GM18499 (cell line): ENCODE measurements at regions not wholly inside any gene's neighbourhood (a gene's known extent, or its start where the extent isn't known, plus 50 kb on each side); places are given as distances from the start of the nearest gene placed in this dataset.
"Not testable (repeated sequence)": the region's sequence is repeated elsewhere in the genome, so short reads cannot be mapped to it uniquely, and the experiment has no call there.

Source experiments
- ATAC-seq: cut with Tn5 transposase; IDR thresholded peaks from one replicate; pipeline ENCODE4 v1.9.1; 2021; ENCODE audit warnings: moderate number of reproducible peaks; ENCODE audit not compliant: insufficient read depth, unreplicated experiment

DNA sequence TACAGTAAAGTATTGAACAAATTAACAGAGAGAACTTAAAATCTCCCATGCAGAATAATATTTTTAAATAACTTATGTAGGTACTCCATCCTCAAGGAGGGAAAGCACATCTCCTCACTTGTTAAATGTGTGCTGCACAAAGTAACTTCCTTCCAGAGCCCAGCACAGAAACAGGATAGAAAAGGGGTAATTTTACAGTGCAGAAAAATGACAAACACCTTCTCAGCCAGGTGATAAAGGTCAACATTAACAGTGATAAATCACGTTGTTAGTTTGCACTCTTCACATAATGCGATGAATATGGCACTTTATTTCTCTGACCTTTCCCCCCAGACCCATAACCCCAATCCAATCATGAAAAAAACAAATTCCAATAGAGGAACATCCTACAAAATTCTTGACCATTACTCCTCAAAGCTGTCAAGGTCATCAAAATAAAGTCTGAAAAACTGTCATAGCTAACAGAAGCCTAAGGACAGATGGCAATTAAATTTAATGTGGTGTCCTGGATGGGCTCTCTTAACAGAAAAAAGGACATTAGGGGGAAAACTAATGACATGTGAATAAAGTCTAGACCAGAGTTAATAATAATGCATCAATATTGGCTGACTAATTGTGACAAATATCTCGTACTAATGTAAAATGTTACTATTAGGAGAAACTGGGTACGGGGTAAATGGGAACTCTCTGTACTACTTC lies 547.4 kb upstream of the AGA start:
- ATAC-seq, result no peak

DNA sequence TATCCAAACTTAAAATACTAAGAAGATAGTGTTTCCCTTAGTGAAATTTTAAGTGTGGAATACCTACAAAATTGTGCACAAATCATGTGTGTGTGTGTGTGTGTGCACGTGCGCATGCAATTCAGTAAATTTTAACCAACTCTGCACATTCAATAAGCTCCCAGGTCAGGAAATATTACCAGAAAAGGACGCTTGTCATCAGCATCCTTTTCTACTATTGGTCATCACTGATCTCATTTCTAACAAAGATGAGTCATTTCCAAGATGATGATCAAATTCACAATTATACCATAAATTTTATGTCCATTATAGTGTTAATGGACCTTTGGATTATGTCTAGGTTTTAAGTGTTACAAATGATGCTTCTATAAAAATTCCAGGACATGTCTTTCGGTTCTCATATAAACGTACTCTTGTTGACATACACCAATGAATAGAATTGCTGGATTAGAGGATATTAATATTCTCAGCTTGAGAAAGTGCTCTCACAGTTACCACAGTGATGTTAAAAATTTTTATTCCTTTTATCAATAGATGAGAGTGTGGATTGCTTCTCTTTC lies 560.9 kb upstream of the AGA start:
- no peak for ATAC-seq

DNA sequence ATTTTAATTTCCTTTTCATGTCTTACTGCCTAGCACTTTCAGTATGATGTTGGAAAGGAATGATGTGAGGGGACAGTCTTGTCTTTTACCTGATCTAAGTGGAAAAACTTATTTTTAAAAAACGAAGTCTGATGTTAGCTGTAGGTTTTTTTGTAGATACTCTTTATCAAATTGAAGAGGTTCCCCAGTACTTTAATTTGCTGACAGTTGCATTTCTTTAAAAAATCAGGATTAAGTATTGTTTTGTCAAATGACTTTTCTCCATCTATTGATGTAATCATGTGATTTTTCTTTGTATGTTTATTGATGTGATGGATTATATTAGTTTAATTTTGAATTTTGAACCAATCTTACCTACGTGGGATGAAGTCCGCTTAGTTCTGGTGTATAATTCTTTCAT lies 568.4 kb upstream of the AGA start:
- ATAC-seq, result no peak

DNA sequence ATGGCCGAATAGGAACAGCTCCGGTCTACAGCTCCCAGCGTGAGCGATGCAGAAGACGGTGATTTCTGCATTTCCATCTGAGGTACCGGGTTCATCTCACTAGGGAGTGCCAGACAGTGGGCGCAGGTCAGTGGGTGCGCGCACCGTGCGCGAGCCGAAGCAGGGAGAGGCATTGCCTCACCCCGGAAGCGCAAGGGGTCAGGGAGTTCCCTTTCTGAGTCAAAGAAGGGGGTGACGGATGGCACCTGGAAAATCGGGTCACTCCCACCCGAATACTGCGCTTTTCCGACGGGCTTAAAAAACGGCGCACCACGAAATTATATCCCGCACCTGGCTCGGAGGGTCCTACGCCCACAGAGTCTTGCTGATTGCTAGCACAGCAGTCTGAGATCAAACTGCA lies 572.8 kb upstream of the AGA start:
- not testable (repeated sequence) for ATAC-seq

DNA sequence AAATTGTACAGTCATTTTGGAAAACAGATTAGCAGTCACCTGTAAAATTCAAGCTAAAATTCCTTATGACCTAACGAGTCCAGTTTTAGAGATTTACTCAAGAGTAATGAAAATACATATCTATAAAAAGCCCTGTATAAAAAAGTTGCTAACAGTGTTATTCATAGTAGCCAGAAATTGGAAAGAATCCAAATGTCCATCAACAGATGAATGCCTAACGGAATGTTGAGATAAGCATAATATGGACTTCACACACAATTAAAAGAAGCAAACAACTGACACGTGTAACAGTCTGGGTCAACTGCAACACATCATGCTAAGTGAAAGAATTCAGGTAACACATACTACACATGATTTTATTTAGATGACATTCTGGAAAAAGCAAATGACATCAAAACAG lies 584.8 kb upstream of the AGA start:
- no peak for ATAC-seq

DNA sequence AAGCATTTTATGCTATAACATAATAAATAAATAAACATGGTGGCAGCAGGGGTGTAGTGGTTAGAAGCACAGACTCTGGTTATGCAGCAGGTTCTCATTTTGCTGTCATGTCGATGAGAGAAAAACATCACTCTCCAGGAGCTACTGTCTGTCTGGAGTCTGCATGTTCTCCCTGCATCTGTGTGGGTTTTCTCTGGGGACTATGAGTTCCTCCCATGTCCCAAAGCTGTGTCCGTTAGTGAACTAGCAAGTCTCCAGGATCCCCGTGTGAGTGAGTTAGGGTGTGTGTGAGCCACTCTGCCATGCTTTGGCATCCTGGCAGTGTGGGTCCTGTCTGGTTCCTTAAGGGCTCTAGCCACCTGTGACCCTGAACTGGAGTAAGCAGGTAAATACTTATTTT lies 585.6 kb upstream of the AGA start:
- no peak for ATAC-seq

DNA sequence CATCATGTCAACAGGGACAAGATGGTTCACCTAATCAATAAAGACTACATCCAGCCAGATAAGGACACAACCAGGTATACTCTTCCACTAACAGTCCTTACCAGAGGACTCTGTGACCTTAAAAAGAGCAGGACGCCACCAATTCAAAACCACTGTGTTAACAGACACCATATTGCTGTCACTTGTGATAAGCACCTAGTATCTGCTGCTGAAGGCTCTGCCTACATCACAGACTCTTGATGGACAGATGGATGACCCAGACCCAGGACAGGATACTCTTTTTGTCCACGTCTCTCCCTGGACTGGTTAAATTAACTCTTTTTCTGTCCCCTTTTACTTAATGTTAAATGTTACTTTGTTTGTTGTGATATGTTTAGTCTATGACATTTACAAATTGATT lies 586.2 kb upstream of the AGA start:
- no peak for ATAC-seq

DNA sequence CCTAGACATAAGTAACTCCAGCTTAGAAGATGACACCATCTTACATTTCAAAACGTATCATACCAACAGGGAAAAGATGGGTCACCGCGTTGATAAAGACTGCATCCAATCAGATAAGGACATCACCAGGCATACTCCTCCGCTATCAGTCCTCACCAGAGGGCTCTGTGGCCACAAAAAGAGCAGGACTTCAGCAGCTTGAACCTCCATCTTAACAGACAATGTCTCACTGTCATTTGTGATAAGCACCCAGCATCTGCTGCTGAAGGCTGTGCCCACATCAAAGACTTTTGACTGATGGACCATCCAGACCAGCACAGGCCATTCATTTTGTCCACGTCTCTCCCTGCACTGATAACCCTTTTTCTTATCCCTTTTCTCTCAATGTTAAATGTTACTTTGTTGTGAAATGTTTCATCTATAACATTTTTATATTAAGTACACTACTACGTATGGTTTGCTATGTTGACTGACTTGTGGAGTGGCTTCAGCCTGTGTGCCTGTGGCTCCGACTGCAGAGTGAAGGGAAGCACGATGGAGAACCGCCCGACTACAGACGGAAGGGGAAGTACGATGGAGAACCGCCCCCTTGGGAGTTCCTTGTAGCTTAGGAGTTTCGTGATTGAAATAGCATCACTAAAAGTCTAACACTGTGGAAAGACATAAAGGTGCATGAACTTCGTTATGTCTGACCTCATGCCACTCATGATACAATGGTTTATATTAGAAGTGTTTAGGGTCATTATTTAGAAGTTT lies 595.4 kb upstream of the AGA start:
- no peak for ATAC-seq

DNA sequence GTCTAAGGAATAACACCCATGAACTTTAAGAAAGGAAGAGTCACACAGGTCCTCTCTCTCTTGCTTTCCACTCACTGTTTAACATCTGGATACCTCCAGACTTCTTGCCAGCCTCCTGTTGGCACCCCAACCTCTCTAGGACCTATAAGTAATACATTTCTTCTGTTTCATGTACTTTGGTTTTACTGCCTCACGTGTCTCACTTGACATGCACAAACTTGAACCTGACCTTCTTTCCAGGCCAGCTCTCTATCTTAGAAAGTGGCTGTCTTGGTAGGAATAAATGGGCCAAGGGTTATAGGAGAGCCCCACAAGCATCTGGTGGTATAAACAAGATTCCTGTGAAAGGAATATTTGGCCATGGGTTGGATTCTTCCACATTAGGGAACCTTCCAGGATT lies 614.8 kb upstream of the AGA start:
- ATAC-seq, result no peak

DNA sequence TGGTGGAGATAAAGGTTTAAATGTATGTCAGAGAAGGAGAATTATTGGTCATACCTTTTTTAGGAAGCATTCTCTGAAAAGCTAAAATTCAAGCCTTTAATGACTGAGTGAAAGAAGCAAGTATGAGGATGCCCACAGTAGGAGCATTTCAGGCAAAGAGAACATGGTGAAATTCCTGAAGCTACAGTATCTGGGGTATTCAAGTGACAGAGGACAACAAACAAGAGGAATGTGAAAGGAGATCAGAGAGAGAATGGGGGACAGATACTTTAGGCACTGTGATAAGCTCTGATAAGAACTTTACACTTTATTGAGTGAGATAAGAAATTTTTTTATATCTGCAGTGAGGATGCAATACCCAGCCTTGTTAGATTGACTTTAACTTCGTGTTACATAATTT lies 621.3 kb upstream of the AGA start:
- ATAC-seq, result no peak

DNA sequence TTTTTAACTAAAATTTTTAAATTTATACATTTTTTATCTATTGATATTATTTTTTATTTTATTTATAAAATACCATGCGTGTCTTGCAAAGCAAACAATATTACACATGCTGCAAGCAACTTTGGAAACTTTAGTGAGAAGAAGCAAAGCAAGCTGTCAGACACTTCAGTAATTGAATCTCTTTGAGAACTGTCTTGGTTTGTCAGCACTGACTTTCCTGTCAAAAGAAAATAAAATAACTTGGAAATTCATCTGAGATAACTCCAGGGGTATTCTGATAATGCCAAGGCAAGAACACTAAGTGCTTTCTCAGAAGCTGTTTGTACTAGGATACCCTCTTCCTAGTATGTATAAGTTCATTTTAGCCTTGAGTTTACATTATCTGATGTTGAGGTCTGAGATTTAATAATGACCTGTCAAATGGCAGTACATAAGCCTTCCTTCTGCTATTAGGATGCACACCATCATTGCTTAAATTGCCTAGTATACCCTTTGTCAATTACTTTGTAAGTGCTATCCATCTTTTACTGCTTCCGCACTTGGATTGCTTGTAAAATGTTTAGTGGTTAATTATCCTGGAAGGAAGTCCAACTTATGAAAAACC lies 624.2 kb upstream of the AGA start:
- ATAC-seq, result no peak

DNA sequence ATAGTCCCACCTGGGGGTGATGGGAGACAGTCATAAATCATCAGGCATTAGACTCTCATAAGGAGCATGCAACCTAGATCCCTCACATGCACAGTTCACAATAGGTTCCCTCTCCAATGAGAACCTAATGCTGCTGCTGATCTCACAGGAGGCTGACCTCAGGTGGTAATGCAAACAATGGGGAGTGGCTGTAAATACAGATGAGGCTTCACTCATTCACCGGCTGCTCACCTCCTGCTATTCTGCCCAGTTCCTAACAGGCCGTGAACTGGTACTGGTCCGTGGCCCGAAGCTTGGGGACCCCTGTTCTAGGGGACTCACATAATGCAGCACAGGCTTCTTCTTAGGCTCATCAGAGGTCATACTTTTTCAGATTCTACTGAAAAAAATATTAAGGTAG lies 625.9 kb upstream of the AGA start:
- no peak for ATAC-seq

DNA sequence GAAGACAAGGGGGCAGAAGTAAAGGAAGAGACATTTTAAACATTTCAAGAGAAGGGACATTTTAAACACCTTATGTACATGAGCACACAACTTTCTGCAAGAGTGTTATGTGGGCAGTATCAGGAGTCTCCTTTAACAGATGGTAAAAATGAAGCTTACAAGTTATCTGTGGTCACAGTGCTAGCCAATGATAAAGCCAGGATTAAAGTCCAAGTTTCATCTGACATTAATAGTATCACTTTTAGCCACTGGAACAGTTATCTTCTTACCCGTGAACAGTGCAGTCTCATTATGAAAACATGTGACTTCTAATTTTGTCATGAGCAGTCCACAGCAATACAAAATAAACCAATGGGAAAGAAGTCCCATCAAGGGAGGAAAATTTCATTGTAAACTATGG lies 627.9 kb upstream of the AGA start:
- no peak for ATAC-seq

DNA sequence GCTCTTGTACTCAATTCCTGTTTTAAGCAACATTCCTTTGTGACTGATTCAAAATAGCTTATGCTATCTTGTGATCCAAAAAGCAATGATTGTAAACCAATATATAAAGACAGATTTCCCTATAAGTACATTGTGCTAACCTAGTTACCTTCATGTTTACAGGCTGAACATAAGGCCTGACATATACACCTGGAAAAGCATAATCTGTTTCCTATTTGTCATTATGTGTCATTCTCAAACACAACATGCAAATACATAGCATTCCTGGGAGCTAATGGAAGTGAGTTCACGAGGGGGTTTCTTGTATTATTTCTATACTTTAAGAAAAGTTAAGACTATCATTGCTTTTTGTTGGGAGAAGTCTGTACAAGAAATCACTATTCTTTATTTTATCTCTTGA lies 638.1 kb upstream of the AGA start:
- no peak for ATAC-seq

DNA sequence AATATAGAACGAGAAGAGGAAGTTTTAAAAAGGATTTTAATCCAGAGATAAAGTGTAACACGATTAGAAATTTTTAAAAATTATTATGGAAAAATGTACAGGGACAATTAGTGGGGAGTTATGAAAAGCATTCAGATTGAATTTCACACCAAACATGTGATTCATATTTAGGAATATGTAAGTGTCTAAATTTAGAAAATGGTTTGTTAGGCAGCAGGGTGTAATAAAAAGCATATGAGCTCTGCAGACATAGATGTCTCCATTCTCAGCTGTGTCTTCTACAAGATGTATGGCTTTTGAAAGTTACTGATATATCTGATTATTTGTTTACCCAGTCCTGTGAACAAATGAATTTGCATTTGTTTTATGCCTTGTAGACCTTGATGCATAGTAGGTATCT lies 638.9 kb upstream of the AGA start:
- no peak for ATAC-seq

DNA sequence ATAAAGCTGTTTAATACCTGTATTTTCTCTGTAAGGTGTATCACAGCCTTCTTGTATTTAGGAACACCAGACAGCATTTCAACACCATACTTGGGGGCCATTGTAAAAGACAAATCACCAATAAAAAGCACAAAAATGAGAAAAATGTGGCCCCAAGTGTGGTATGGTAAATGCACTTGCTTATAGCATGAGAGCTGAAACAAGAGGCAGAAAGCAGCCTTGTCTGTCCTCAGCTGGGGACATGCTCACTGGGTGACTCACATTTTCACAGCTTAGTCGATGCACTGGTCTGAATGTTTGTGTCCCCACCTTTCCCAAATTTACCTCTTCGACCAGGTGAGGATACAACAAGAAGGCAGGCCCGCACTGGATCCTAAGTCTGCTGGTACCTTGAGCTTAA lies 639.7 kb upstream of the AGA start:
- no peak for ATAC-seq

DNA sequence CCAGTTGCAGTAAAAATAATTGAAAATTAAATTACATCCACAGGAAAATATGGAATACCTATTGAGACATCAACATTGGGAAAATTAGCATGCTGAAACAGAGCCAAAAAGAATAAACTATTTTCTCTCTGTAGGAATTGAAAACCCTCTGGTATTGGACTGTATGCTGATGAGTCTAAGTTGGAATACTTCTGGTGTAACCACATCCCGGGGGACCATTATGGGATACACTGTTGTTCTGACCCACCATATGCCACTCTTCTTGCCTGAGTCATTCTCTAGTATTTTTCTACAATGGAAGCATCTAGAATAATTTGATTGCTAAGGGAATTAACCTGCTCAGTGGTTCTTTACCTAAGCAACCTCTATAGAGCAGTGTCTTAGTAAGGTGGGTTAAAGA lies 640.7 kb upstream of the AGA start:
- no peak for ATAC-seq

DNA sequence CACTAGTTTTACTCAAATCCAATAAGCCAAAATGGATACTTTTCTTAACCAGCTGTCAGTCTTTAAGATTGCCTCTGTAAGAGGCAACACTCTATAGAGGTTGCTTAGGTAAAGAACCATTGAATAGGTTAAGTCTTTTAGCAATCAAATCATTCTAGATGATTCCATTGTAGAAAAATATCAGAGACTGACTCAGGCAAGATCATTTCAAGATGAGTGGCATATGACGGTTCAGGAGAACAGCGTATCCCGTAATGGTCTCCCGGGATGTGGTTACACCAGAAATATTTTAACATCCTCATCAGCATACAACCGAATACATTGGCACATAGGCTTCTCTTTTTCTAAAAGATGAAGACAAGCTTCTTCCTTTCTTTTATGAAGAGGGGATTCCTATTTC lies 641.7 kb upstream of the AGA start:
- ATAC-seq, result no peak

DNA sequence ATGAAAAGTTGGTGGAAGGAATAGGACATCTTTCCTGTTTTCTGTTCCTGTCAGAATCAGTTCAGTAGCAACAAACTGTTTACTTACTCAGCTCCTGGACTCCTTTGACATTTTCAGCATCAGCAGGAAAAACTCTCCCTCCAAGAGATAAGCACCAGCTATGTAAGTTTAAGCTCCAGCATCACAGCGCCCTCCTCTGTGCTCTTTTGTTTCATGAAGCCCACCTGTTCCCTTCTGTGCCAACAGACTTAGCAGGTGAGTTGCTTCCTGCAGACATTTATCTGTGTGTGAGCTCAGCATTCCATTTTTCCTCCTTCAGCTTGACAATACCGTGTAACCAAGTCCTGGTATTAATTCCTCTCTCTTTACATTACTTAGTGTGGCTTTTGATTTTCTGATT lies 644.1 kb upstream of the AGA start:
- ATAC-seq, result no peak

DNA sequence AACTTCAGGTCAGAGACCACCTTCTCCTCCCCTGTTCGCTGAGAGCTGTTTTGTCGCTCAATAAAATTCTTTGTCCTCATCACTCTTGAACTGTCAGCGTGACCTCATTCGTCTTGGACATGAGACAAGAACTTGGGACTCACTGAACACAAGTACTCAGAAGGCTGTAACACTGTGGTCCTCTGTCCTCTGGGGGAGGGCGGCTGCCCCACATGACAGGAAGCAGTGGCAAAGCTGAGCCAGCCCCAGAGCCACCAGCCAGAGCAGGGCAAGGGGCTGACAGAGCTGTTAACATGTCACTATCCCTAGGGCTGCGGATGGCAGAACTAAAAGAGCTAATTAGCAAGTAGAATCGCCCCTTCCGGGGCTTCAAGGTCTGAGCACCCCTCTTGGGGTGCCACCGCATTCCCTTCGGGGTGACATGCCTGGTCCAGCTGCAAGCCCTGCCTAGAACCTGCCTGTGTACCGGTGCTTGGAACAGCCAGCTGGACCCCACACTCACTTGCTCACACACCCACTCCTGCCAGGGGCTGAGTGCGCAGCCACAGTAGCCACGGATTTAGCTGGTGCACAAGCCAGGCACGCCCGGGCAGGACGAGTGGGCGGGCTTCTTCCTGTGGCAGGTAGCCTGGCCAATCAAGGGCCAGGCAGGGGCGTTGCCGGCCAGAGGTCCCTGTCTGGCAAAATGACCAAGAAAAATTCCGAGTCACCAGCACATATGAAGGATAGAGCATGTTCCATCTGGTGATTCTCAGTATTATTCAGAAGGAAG lies 648.6 kb upstream of the AGA start:
- no peak for ATAC-seq

DNA sequence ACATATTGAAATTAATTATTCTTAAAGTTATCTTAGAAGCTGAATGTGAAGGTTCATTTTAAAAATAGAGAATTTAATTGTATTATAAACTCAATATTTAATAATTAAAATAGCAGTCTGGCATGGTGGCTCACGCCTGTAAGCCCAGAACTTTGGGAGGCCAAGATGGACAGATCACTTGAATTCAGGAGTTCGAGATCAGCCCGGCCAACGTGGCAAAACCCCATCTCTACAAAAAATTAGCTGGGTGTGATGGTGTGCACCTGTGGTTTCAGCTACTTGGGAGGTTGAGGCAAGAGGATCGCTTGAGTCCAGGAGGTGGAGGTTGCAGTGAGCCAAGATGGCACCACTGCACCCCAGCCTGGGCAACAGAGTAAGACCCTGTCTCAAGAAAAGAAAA lies 659.9 kb upstream of the AGA start:
- ATAC-seq, result no peak
